ENCODE measurements at regions not wholly inside any gene's neighbourhood (a gene's known extent, or its start where the extent isn't known, plus 50 kb on each side); places are given as distances from the start of the nearest gene placed in this dataset.

GRCh38 chr4:179836179-179837075 lies 2394.2 kb upstream of the AGA start:
- Histone ChIP-seq H3K9me2 (replicated peaks; ENCODE audit: insufficient read depth, low read length) (no peaks in the 10 kb centered on the region), H3K4me3 (ENCODE audit: low read length) (no peak overlapping the region), H3K4me2 (ENCODE audit: low read depth, low read length, poor library complexity, severe bottlenecking) (no peak overlapping the region), H2AFZ (ENCODE audit: low read length) (no peak overlapping the region), H3K36me3 (ENCODE audit: insufficient read depth, low read length) (no peaks in the 10 kb centered on the region), H3K27me3 (ENCODE audit: low read length) (no peaks in the 10 kb centered on the region), H3K9me3 (ENCODE audit: low read length) (no peaks in the 10 kb centered on the region), H3K79me2 (ENCODE audit: low read length) (no peaks in the 10 kb centered on the region), H3K27ac (ENCODE audit: low read length) (no peak overlapping the region), H3K9ac (ENCODE audit: low read length) (no peak overlapping the region), H4K20me1 (ENCODE audit: insufficient read depth, low read depth, low read length) (no peaks in the 10 kb centered on the region), H3K4me1 (ENCODE audit: low read length) (no peaks in the 10 kb centered on the region)
- DNase-seq: no peak

GRCh38 chr4:179843370-179843769 lies 2399.8 kb upstream of the TENM3 start:
- H3K36me3 ChIP-seq (ENCODE audit: insufficient read depth, low read length): no peaks in the 10 kb centered on the region
- H3K4me1 ChIP-seq (ENCODE audit: low read length): no peaks in the 10 kb centered on the region
- no peak overlapping the region for H3K27ac ChIP-seq (ENCODE audit: low read length)
- H3K9me3 ChIP-seq (ENCODE audit: low read length): no peaks in the 10 kb centered on the region
- H4K20me1 ChIP-seq (ENCODE audit: insufficient read depth, low read depth, low read length): no peaks in the 10 kb centered on the region
- no peak for DNase-seq
- H3K4me3 ChIP-seq (ENCODE audit: low read length): no peak overlapping the region
- H3K9me2 ChIP-seq (replicated peaks; ENCODE audit: insufficient read depth, low read length): no peaks in the 10 kb centered on the region
- no peak overlapping the region for H3K9ac ChIP-seq (ENCODE audit: low read length)
- H3K79me2 ChIP-seq (ENCODE audit: low read length): no peaks in the 10 kb centered on the region
- H3K27me3 ChIP-seq (ENCODE audit: low read length): no peaks in the 10 kb centered on the region
- H2AFZ ChIP-seq (ENCODE audit: low read length): no peak overlapping the region
- no peak overlapping the region for H3K4me2 ChIP-seq (ENCODE audit: low read depth, low read length, poor library complexity, severe bottlenecking)

- H4K20me1 ChIP-seq (ENCODE audit: insufficient read depth, low read depth, low read length): no peaks in the 10 kb centered on the region
- no peaks in the 10 kb centered on the region for H3K79me2 ChIP-seq (ENCODE audit: low read length)
- H3K9ac ChIP-seq (ENCODE audit: low read length): no peak overlapping the region
- no peak overlapping the region for H3K4me2 ChIP-seq (ENCODE audit: low read depth, low read length, poor library complexity, severe bottlenecking)
- no peaks in the 10 kb centered on the region for H3K27me3 ChIP-seq (ENCODE audit: low read length)
- H3K4me1 ChIP-seq (ENCODE audit: low read length): no peaks in the 10 kb centered on the region
- H3K9me2 ChIP-seq (replicated peaks; ENCODE audit: insufficient read depth, low read length): no peaks in the 10 kb centered on the region
- H2AFZ ChIP-seq (ENCODE audit: low read length): no peak overlapping the region
- no peaks in the 10 kb centered on the region for H3K36me3 ChIP-seq (ENCODE audit: insufficient read depth, low read length)
- no peak for DNase-seq
- H3K9me3 ChIP-seq (ENCODE audit: low read length): no peaks in the 10 kb centered on the region
- no peak overlapping the region for H3K27ac ChIP-seq (ENCODE audit: low read length)
- H3K4me3 ChIP-seq (ENCODE audit: low read length): no peak overlapping the region
These were observed 2387.7 kb upstream of the TENM3 start for GRCh38 chr4:179855469-179855868.

- Histone ChIP-seq H3K9me2 (replicated peaks; ENCODE audit: insufficient read depth, low read length) (no peaks in the 10 kb centered on the region), H3K27ac (ENCODE audit: low read length) (no peak overlapping the region), H3K9ac (ENCODE audit: low read length) (no peak overlapping the region), H3K79me2 (ENCODE audit: low read length) (no peaks in the 10 kb centered on the region), H3K27me3 (ENCODE audit: low read length) (no peaks in the 10 kb centered on the region), H3K4me3 (ENCODE audit: low read length) (no peak overlapping the region), H3K4me2 (ENCODE audit: low read depth, low read length, poor library complexity, severe bottlenecking) (no peak overlapping the region), H3K36me3 (ENCODE audit: insufficient read depth, low read length) (no peaks in the 10 kb centered on the region), H3K4me1 (ENCODE audit: low read length) (no peaks in the 10 kb centered on the region), H2AFZ (ENCODE audit: low read length) (no peak overlapping the region), H4K20me1 (ENCODE audit: insufficient read depth, low read depth, low read length) (no peaks in the 10 kb centered on the region), H3K9me3 (ENCODE audit: low read length) (no peaks in the 10 kb centered on the region)
- no peak for DNase-seq
These were observed 2385.0 kb upstream of the TENM3 start for GRCh38 chr4:179858221-179858620.

GRCh38 chr4:179867300-179867878 lies 2375.8 kb upstream of the TENM3 start:
- no peaks in the 10 kb centered on the region for H3K9me3 ChIP-seq (ENCODE audit: low read length)
- H3K27ac ChIP-seq (ENCODE audit: low read length): no peak overlapping the region
- no peaks in the 10 kb centered on the region for H4K20me1 ChIP-seq (ENCODE audit: insufficient read depth, low read depth, low read length)
- no peaks in the 10 kb centered on the region for H3K36me3 ChIP-seq (ENCODE audit: insufficient read depth, low read length)
- H3K27me3 ChIP-seq (ENCODE audit: low read length): no peaks in the 10 kb centered on the region
- H3K4me2 ChIP-seq (ENCODE audit: low read depth, low read length, poor library complexity, severe bottlenecking): no peak overlapping the region
- no peak overlapping the region for H3K4me3 ChIP-seq (ENCODE audit: low read length)
- H3K4me1 ChIP-seq (ENCODE audit: low read length): no peaks in the 10 kb centered on the region
- H3K79me2 ChIP-seq (ENCODE audit: low read length): no peaks in the 10 kb centered on the region
- H3K9me2 ChIP-seq (replicated peaks; ENCODE audit: insufficient read depth, low read length): no peaks in the 10 kb centered on the region
- peak; percentile 71 for DNase-seq
- no peak overlapping the region for H3K9ac ChIP-seq (ENCODE audit: low read length)
- no peak overlapping the region for H2AFZ ChIP-seq (ENCODE audit: low read length)

- no peak overlapping the region for H3K4me2 ChIP-seq (ENCODE audit: low read depth, low read length, poor library complexity, severe bottlenecking)
- H3K9ac ChIP-seq (ENCODE audit: low read length): no peak overlapping the region
- H3K36me3 ChIP-seq (ENCODE audit: insufficient read depth, low read length): no peaks in the 10 kb centered on the region
- no peaks in the 10 kb centered on the region for H3K4me1 ChIP-seq (ENCODE audit: low read length)
- no peaks in the 10 kb centered on the region for H3K79me2 ChIP-seq (ENCODE audit: low read length)
- no peak overlapping the region for H3K4me3 ChIP-seq (ENCODE audit: low read length)
- no peaks in the 10 kb centered on the region for H3K9me3 ChIP-seq (ENCODE audit: low read length)
- no peaks in the 10 kb centered on the region for H3K9me2 ChIP-seq (replicated peaks; ENCODE audit: insufficient read depth, low read length)
- no peaks in the 10 kb centered on the region for H4K20me1 ChIP-seq (ENCODE audit: insufficient read depth, low read depth, low read length)
- no peaks in the 10 kb centered on the region for H3K27me3 ChIP-seq (ENCODE audit: low read length)
- H3K27ac ChIP-seq (ENCODE audit: low read length): no peak overlapping the region
- no peak for DNase-seq
- no peak overlapping the region for H2AFZ ChIP-seq (ENCODE audit: low read length)
These were observed 2371.5 kb upstream of the TENM3 start for GRCh38 chr4:179871726-179872125.

- Histone ChIP-seq H3K4me3 (ENCODE audit: low read length) (no peak overlapping the region), H3K27me3 (ENCODE audit: low read length) (no peaks in the 10 kb centered on the region)
These were observed 2370.4 kb upstream of the TENM3 start for GRCh38 chr4:179872755-179873154.

GRCh38 chr4:179880756-179881155 lies 2362.4 kb upstream of the TENM3 start:
- no peaks in the 10 kb centered on the region for H4K20me1 ChIP-seq (ENCODE audit: insufficient read depth, low read depth, low read length)
- H2AFZ ChIP-seq (ENCODE audit: low read length): no peak overlapping the region
- no peaks in the 10 kb centered on the region for H3K9me3 ChIP-seq (ENCODE audit: low read length)
- H3K9me2 ChIP-seq (replicated peaks; ENCODE audit: insufficient read depth, low read length): no peaks in the 10 kb centered on the region
- H3K27me3 ChIP-seq (ENCODE audit: low read length): no peaks in the 10 kb centered on the region
- no peak overlapping the region for H3K27ac ChIP-seq (ENCODE audit: low read length)
- no peak for DNase-seq
- no peak overlapping the region for H3K9ac ChIP-seq (ENCODE audit: low read length)
- no peaks in the 10 kb centered on the region for H3K36me3 ChIP-seq (ENCODE audit: insufficient read depth, low read length)
- no peak overlapping the region for H3K4me3 ChIP-seq (ENCODE audit: low read length)
- H3K4me2 ChIP-seq (ENCODE audit: low read depth, low read length, poor library complexity, severe bottlenecking): no peak overlapping the region
- H3K4me1 ChIP-seq (ENCODE audit: low read length): no peaks in the 10 kb centered on the region
- H3K79me2 ChIP-seq (ENCODE audit: low read length): no peaks in the 10 kb centered on the region

More at GRCh38 chr4:179872755-179873154, 2370.4 kb upstream of the TENM3 start:
- Histone ChIP-seq H3K27ac (ENCODE audit: low read length) (no peak overlapping the region), H3K4me2 (ENCODE audit: low read depth, low read length, poor library complexity, severe bottlenecking) (no peak overlapping the region), H3K9me2 (replicated peaks; ENCODE audit: insufficient read depth, low read length) (no peaks in the 10 kb centered on the region), H3K9me3 (ENCODE audit: low read length) (no peaks in the 10 kb centered on the region), H2AFZ (ENCODE audit: low read length) (no peak overlapping the region), H3K9ac (ENCODE audit: low read length) (no peak overlapping the region), H3K79me2 (ENCODE audit: low read length) (no peaks in the 10 kb centered on the region), H4K20me1 (ENCODE audit: insufficient read depth, low read depth, low read length) (no peaks in the 10 kb centered on the region), H3K4me1 (ENCODE audit: low read length) (no peaks in the 10 kb centered on the region), H3K36me3 (ENCODE audit: insufficient read depth, low read length) (no peaks in the 10 kb centered on the region)
- no peak for DNase-seq
